Caco-2 (cell line): ENCODE measurements at regions not wholly inside any gene's neighbourhood (a gene's known extent, or its start where the extent isn't known, plus 50 kb on each side); places are given as distances from the start of the nearest gene placed in this dataset.

Source experiments
- BruUV-seq: library from RNA; stranded (reverse); fragments of 400-500 nt; replicated peaks from 2 replicates; lab custom pipeline; 2021; lab: Mats Ljungman, UMichigan
- CTCF ChIA-PET: fragments of 300-600 bp; sonication (Branson Sonifier 250); formaldehyde crosslinking; loops from one replicate; lab custom pipeline; 2022; ENCODE audit warnings: antibody characterized with exemption; lab: Charles Lee
- POLR2A ChIA-PET: fragments of 300-600 bp; sonication (Branson Sonifier 250); formaldehyde crosslinking; loops from one replicate; lab custom pipeline; 2022; ENCODE audit warnings: antibody characterized with exemption; lab: Charles Lee
- DNase-seq, 2 experiments: peaks; one replicate each; pipeline versions ENCODE4 v3.0.0 to v3.0.0-alpha.2; 2020 to 2022
- H3K27me3 ChIP-seq: replicated peaks from 2 replicates; pipeline ENCODE4 v1.6.0; 2011; ENCODE audit warnings: low read length; ENCODE audit not compliant: control insufficient read depth, insufficient read depth
- H3K36me3 ChIP-seq: 2 replicates; pipeline ENCODE4 v1.5.1; 2011; ENCODE audit warnings: low read length; ENCODE audit not compliant: control insufficient read depth, insufficient read depth
- H3K4me1 ChIP-seq: fragments of 250-450 bp; sonication (Bioruptor Pico); 2 replicates; pipeline ENCODE4 v1.5.1; 2020; ENCODE audit warnings: mild to moderate bottlenecking
- H3K4me3 ChIP-seq: 2 replicates; pipeline ENCODE4 v1.5.1; 2011; ENCODE audit warnings: low read depth, mild to moderate bottlenecking, control low read depth, low read length
- H3K9me3 ChIP-seq: fragments of 250-450 bp; sonication (Bioruptor Pico); 2 replicates; pipeline ENCODE4 v1.5.1; 2020; ENCODE audit warnings: mild to moderate bottlenecking, moderate library complexity
- H3K27ac Mint-ChIP-seq: one replicate; pipeline ENCODE4 v1.8.0; 2022; ENCODE audit warnings: mixed read lengths; ENCODE audit not compliant: unreplicated experiment
- H3K27me3 Mint-ChIP-seq: one replicate; pipeline ENCODE4 v1.8.0; 2022; ENCODE audit warnings: mixed read lengths; ENCODE audit not compliant: insufficient read depth, unreplicated experiment
- H3K36me3 Mint-ChIP-seq: one replicate; pipeline ENCODE4 v1.8.0; 2022; ENCODE audit warnings: mild to moderate bottlenecking, mixed read lengths; ENCODE audit not compliant: insufficient read depth, unreplicated experiment
- H3K4me1 Mint-ChIP-seq: one replicate; pipeline ENCODE4 v1.8.0; 2022; ENCODE audit warnings: low read depth, mixed read lengths; ENCODE audit not compliant: unreplicated experiment
- H3K4me3 Mint-ChIP-seq: one replicate; pipeline ENCODE4 v1.8.0; 2022; ENCODE audit warnings: mild to moderate bottlenecking, moderate library complexity, mixed read lengths; ENCODE audit not compliant: unreplicated experiment
- H3K9me3 Mint-ChIP-seq: one replicate; pipeline ENCODE4 v1.8.0; 2022; ENCODE audit warnings: mixed read lengths; ENCODE audit not compliant: unreplicated experiment
- intact Hi-C: fragments of 100-400 bp; cut with micrococcal nuclease; formaldehyde crosslinking; loops from one replicate; pipeline ENCODE4 v1.10.0; 2022; ENCODE audit not compliant: unreplicated experiment
- TF ChIP-seq, protein P1 (sequence below), 2 experiments: fragments of 200-600 bp in 1 of 2; IDR thresholded peaks; 1 replicate in 1 of 2; 2 replicates in 1 of 2; pipeline versions ENCODE4 v1.5.1 to v1.8.0; 2011 to 2022; ENCODE audit warnings: antibody characterized with exemption in 1 of 2, control low read depth in 1 of 2, inconsistent platforms in 1 of 2, low read depth in 1 of 2, low read length in 1 of 2, mild to moderate bottlenecking in 1 of 2, moderate library complexity in 1 of 2; ENCODE audit not compliant: insufficient read depth in 1 of 2, severe bottlenecking in 1 of 2, unreplicated experiment in 1 of 2

- no peak for DNase-seq
- TF ChIP-seq, protein P1, sequence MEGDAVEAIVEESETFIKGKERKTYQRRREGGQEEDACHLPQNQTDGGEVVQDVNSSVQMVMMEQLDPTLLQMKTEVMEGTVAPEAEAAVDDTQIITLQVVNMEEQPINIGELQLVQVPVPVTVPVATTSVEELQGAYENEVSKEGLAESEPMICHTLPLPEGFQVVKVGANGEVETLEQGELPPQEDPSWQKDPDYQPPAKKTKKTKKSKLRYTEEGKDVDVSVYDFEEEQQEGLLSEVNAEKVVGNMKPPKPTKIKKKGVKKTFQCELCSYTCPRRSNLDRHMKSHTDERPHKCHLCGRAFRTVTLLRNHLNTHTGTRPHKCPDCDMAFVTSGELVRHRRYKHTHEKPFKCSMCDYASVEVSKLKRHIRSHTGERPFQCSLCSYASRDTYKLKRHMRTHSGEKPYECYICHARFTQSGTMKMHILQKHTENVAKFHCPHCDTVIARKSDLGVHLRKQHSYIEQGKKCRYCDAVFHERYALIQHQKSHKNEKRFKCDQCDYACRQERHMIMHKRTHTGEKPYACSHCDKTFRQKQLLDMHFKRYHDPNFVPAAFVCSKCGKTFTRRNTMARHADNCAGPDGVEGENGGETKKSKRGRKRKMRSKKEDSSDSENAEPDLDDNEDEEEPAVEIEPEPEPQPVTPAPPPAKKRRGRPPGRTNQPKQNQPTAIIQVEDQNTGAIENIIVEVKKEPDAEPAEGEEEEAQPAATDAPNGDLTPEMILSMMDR (IDR thresholded peaks at IDR 0.05; ENCODE audit: insufficient read depth in 1 of 2, low read depth in 1 of 2, low read length in 1 of 2, severe bottlenecking in 1 of 2, unreplicated experiment in 1 of 2), result no peak
- no peak overlapping the region for H3K27ac Mint-ChIP-seq
- H3K36me3 ChIP-seq, result no peaks in the 10 kb centered on the region
- H3K4me3 ChIP-seq, result no peak overlapping the region
- POLR2A ChIA-PET, result no interaction called here
- H3K36me3 Mint-ChIP-seq, result no peaks in the 10 kb centered on the region
- no peak overlapping the region for H3K4me3 Mint-ChIP-seq
- intact Hi-C loops, result no loop called here
- H3K27me3 ChIP-seq, result no peaks in the 10 kb centered on the region
- peaks cover 17% of the 10 kb centered on the region for H3K4me1 Mint-ChIP-seq
- no peaks in the 10 kb centered on the region for H3K9me3 ChIP-seq
- peaks cover 8% of the 10 kb centered on the region for H3K4me1 ChIP-seq
- no TSS peak for BruUV-seq
- H3K27me3 Mint-ChIP-seq, result peaks cover 5% of the 10 kb centered on the region
- peaks cover under 1% of the 10 kb centered on the region for H3K9me3 Mint-ChIP-seq
- CTCF ChIA-PET, result no interaction called here
Measured at GRCh38 chr10:3494131-3494837, 290.7 kb downstream of the KLF6 start.

DNA sequence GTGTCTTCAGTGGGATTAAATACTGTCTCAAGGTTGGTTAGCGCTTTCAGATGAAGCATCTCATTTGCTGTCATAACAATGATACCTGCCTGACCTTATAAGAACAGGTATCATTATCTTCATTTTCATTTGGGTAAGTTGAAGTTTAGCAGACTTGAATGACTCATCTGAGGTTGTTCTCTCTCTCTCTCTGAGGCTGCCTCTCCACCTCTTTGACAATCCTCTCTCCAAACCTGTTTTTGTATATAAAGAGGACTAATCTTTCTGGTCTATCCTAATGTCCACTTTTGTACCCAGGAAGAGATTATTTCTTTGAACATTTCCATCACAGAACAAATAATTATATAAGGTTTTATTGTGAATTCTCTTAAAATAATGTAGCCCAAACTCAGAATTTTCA, 291.4 kb downstream of the KLF6 start:
- Mint-ChIP-seq H3K27ac (no peak overlapping the region), H3K27me3 (peaks cover 5% of the 10 kb centered on the region), H3K4me1 (peaks cover 11% of the 10 kb centered on the region), H3K9me3 (peaks cover 7% of the 10 kb centered on the region), H3K36me3 (no peaks in the 10 kb centered on the region), H3K4me3 (no peak overlapping the region)
- Histone ChIP-seq H3K4me1 (peaks cover 1% of the 10 kb centered on the region; the same call in 1 of the 2 replicates), H3K36me3 (no peaks in the 10 kb centered on the region), H3K27me3 (no peaks in the 10 kb centered on the region), H3K4me3 (no peak overlapping the region), H3K9me3 (no peaks in the 10 kb centered on the region)
- no peak for DNase-seq
- ChIA-PET CTCF (no interaction called here), POLR2A (no interaction called here)
- no TSS peak for BruUV-seq
- intact Hi-C loops, result no loop called here
- TF ChIP-seq, protein P1 (IDR thresholded peaks at IDR 0.05; ENCODE audit: insufficient read depth in 1 of 2, low read depth in 1 of 2, low read length in 1 of 2, severe bottlenecking in 1 of 2, unreplicated experiment in 1 of 2), result no peak

GRCh38 chr10:3491571-3491970, 293.4 kb downstream of the KLF6 start:
- TF ChIP-seq, protein P1 (IDR thresholded peaks at IDR 0.05; ENCODE audit: insufficient read depth in 1 of 2, low read depth in 1 of 2, low read length in 1 of 2, severe bottlenecking in 1 of 2, unreplicated experiment in 1 of 2), result no peak
- intact Hi-C loops, result no loop called here
- CTCF ChIA-PET, result no interaction called here
- POLR2A ChIA-PET, result no interaction called here
- H3K27me3 ChIP-seq, result no peaks in the 10 kb centered on the region
- Mint-ChIP-seq H3K9me3 (peaks cover 11% of the 10 kb centered on the region), H3K27ac (no peak overlapping the region), H3K36me3 (no peaks in the 10 kb centered on the region), H3K27me3 (peaks cover 5% of the 10 kb centered on the region), H3K4me3 (no peak overlapping the region), H3K4me1 (peaks cover 15% of the 10 kb centered on the region)
- no TSS peak for BruUV-seq
- no peaks in the 10 kb centered on the region for H3K9me3 ChIP-seq
- H3K36me3 ChIP-seq, result no peaks in the 10 kb centered on the region
- peaks cover 8% of the 10 kb centered on the region for H3K4me1 ChIP-seq
- DNase-seq, result no peak
- no peak overlapping the region for H3K4me3 ChIP-seq
